Kidney epithelial cell (primary cell): ENCODE measurements at regions not wholly inside any gene's neighbourhood (a gene's known extent, or its start where the extent isn't known, plus 50 kb on each side); places are given as distances from the start of the nearest gene placed in this dataset.

Experiments
- DNase-seq: peaks from one replicate; pipeline ENCODE4 v3.0.0-alpha.2; 2010; ENCODE audit warnings: low read depth
- H3K27me3 ChIP-seq: 2 replicates; pipeline ENCODE4 v1.6.0; 2011; ENCODE audit warnings: low read length; ENCODE audit not compliant: control insufficient read depth, insufficient read depth
- H3K36me3 ChIP-seq: 2 replicates; pipeline ENCODE4 v1.5.1; 2011; ENCODE audit warnings: low read length; ENCODE audit not compliant: control insufficient read depth, insufficient read depth
- H3K4me3 ChIP-seq: 2 replicates; pipeline ENCODE4 v1.5.1; 2011; ENCODE audit warnings: low read depth, mild to moderate bottlenecking, control low read depth, low read length
- TF ChIP-seq, protein P1 (sequence below): IDR thresholded peaks from 2 replicates; pipeline ENCODE4 v1.5.1; 2011; ENCODE audit warnings: mild to moderate bottlenecking, moderate library complexity, low read length, control low read depth, inconsistent platforms; ENCODE audit not compliant: insufficient read depth, poor library complexity, severe bottlenecking

DNA sequence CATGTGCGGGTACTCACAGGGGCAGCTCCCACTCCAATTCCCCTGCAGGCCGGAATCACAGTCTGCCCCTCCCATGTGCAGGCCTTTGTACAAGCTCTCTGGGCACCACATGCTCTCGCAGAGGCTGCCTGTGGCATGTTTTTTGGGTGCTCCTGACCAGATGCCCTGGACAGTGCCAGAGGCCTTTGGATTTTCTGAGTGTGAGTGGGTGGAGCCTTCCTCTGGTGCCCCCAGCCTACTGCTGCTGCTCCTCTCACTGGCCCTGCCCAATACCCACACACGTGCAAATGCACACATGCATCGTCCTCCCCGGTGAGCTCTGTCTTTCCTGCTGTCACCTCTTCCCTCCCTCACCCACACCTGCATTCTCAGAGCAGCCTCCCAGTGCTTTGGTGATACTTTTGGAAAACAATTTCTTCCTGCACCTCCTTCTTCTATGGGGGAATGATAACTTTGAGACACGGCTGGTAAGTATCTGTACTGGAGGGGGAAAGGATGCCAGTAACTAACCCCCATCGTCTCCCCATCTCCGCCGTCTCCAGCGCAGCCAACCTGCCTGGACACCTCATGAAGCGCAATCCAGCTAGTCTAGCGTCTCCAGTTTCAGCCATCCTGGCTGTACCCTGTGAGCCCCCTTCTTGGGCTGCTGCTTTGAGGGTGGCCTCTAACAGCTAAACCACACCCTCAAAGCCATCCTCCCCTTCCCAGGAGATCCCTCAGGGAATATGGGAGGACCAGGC is 229.4 kb upstream of the TOPAZ1 start:
- no peak for DNase-seq
- H3K36me3 ChIP-seq: peaks cover 1% of the 10 kb centered on the region
- TF ChIP-seq, protein P1, sequence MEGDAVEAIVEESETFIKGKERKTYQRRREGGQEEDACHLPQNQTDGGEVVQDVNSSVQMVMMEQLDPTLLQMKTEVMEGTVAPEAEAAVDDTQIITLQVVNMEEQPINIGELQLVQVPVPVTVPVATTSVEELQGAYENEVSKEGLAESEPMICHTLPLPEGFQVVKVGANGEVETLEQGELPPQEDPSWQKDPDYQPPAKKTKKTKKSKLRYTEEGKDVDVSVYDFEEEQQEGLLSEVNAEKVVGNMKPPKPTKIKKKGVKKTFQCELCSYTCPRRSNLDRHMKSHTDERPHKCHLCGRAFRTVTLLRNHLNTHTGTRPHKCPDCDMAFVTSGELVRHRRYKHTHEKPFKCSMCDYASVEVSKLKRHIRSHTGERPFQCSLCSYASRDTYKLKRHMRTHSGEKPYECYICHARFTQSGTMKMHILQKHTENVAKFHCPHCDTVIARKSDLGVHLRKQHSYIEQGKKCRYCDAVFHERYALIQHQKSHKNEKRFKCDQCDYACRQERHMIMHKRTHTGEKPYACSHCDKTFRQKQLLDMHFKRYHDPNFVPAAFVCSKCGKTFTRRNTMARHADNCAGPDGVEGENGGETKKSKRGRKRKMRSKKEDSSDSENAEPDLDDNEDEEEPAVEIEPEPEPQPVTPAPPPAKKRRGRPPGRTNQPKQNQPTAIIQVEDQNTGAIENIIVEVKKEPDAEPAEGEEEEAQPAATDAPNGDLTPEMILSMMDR: no peak
- no peak overlapping the region for H3K4me3 ChIP-seq
- H3K27me3 ChIP-seq: no peaks in the 10 kb centered on the region

DNA sequence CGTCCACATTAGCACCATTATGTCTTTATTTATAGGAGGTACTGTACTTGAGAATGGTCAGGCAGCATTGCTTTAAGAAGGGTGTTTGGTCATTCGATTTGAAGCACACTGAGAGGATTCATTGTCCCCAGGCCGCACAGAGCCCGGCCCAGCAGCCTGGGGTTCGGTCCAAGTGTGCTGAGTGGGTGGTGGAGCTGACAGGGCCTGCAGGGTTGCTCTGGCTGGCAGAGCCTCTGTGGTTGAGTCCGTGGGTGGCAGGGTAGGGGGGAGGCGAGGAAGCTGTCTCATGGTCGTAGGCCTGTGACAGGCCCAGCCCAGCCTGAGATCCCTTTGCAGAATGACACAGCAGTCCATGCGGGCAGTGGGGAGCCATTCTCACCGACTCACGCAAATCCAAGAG is 227.7 kb upstream of the TOPAZ1 start:
- Histone ChIP-seq H3K4me3 (no peak overlapping the region), H3K27me3 (no peaks in the 10 kb centered on the region), H3K36me3 (peaks cover 1% of the 10 kb centered on the region)
- TF ChIP-seq, protein P1: no peak
- no peak for DNase-seq

DNA sequence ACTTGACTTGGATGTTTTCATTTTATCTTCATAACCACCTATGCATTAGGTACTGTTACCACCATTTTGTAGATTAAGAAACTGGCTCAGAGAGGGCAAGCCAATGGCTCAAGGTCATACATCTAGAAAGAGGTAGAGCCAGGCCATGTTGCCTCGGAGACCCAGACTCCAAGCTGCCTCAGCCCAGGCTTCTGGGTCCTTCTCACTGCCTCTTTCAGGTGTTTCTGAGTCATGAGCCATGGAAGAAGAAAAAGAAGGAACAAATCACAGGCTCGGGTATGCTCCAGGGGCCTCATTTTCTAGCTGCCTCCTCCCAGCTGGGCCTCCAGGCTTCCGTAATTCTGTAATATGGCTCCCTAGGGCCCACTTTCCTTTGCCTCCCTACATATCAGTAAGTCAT is 226.5 kb upstream of the TOPAZ1 start:
- TF ChIP-seq, protein P1: no peak
- Histone ChIP-seq H3K4me3 (no peak overlapping the region), H3K27me3 (no peaks in the 10 kb centered on the region), H3K36me3 (peaks cover 1% of the 10 kb centered on the region)
- no peak for DNase-seq

DNA sequence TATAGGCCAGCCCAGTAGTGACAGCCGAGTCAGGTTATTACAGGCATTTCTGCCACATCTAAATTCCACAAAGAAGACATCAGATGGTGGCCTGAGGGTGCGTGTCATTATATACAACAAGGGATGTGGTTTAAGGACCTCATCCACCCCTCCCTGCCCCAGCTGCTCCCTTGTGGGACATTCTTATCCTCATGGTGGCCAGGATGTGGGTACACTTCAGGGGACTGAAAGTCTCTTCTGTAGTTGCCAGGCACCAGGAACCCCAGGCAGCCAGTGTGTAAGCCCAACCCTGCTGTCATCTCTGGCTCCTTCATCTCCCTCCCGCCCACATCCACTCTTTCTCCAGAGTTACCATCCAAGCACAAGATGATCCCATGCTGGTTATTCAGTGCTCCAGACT is 224.9 kb upstream of the TOPAZ1 start:
- H3K27me3 ChIP-seq: no peaks in the 10 kb centered on the region
- TF ChIP-seq, protein P1: no peak
- no peaks in the 10 kb centered on the region for H3K36me3 ChIP-seq
- no peak for DNase-seq
- no peak overlapping the region for H3K4me3 ChIP-seq

DNA sequence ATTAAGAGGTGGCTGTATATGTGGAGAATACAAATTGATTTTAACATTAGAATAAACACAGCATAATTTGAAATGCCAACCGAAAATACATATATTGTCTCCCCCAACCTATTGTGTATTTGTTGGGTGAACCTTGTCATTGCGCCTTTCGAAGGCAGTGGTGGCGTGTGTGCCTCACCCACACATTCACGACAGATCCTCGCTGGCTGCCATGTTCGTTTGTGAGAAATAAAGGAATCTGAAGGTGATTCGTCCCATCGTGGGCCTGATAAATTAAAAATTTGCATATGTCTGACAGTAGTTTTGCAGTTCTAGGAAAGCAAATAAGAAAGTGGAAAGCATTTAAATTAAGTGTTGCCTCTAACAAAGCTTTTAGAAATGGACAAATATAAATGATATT is 222.8 kb upstream of the TOPAZ1 start:
- Histone ChIP-seq H3K36me3 (no peaks in the 10 kb centered on the region), H3K4me3 (no peak overlapping the region), H3K27me3 (no peaks in the 10 kb centered on the region)
- no peak for DNase-seq
- TF ChIP-seq, protein P1: no peak

DNA sequence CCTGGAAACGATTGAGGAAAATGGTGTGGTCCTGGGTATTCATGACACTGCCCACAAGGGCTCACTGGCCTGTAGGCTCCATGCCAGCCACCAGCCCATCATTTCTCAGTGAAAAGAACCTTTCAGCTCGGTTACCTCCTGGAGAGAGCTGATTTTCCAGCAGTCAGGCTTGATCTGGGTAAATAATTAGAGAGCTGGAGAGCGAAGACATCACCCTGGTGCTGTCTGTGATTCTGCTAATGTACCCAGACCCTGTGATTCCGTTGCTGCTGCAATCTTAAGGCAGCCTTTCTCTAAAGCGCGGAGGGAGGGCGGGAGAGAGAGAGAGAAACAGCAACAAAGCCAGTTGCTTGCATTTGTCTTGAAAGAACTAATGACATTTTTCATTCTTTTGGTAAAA is 221.9 kb upstream of the TOPAZ1 start:
- no peak overlapping the region for H3K4me3 ChIP-seq
- H3K36me3 ChIP-seq: no peaks in the 10 kb centered on the region
- TF ChIP-seq, protein P1: no peak
- DNase-seq: no peak
- no peaks in the 10 kb centered on the region for H3K27me3 ChIP-seq
